D341Med (cell line): ENCODE measurements at regions not wholly inside any gene's neighbourhood (a gene's known extent, or its start where the extent isn't known, plus 50 kb on each side); places are given as distances from the start of the nearest gene placed in this dataset.
"Not testable (repeated sequence)": the region's sequence is repeated elsewhere in the genome, so short reads cannot be mapped to it uniquely, and the experiment has no call there.

Experiments used
- DNase-seq: peaks from one replicate; pipeline ENCODE4 v3.0.0; 2012; ENCODE audit warnings: low spot score

- DNase-seq: no peak
Measured at GRCh38 chr1:98575955-98576354, 85.6 kb upstream of the SNX7 start.

GRCh38 chr1:98565951-98566350 is 95.6 kb upstream of the SNX7 start:
- peak; percentile 22 for DNase-seq

- DNase-seq: no peak
Measured at GRCh38 chr1:98559291-98559690, 102.2 kb upstream of the SNX7 start.

GRCh38 chr1:98557895-98558294 is 103.6 kb upstream of the SNX7 start:
- DNase-seq: no peak

GRCh38 chr1:98556521-98557158 is 104.9 kb upstream of the SNX7 start:
- DNase-seq: peak; percentile 28

- no peak for DNase-seq
Measured at GRCh38 chr1:98555814-98556213, 105.7 kb upstream of the SNX7 start.

GRCh38 chr1:98552576-98553074 is 108.9 kb upstream of the SNX7 start:
- DNase-seq: not testable (repeated sequence)

GRCh38 chr1:98550076-98550475 is 111.4 kb upstream of the SNX7 start:
- DNase-seq: no peak

GRCh38 chr1:98546319-98546718 is 115.2 kb upstream of the SNX7 start:
- DNase-seq: no peak

- no peak for DNase-seq
Measured at GRCh38 chr1:98538106-98538505, 123.4 kb upstream of the SNX7 start.

GRCh38 chr1:98523256-98523655 is 138.3 kb upstream of the SNX7 start:
- no peak for DNase-seq

GRCh38 chr1:98516306-98516705 is 145.2 kb upstream of the SNX7 start:
- DNase-seq: no peak

GRCh38 chr1:98515744-98516143 is 145.8 kb upstream of the SNX7 start:
- no peak for DNase-seq

GRCh38 chr1:98512216-98512615 is 149.3 kb upstream of the SNX7 start:
- not testable (repeated sequence) for DNase-seq

GRCh38 chr1:98503771-98504170 is 157.8 kb upstream of the SNX7 start:
- no peak for DNase-seq

GRCh38 chr1:98502937-98503336 is 158.6 kb upstream of the SNX7 start:
- DNase-seq: no peak

GRCh38 chr1:98500324-98500723 is 161.2 kb upstream of the SNX7 start:
- DNase-seq: no peak

- no peak for DNase-seq
Measured at GRCh38 chr1:98498651-98499050, 162.9 kb upstream of the SNX7 start.

- DNase-seq: no peak
Measured at GRCh38 chr1:98497497-98497896, 164.0 kb upstream of the SNX7 start.

GRCh38 chr1:98496256-98496995 is 165.1 kb upstream of the SNX7 start:
- DNase-seq: no peak

- no peak for DNase-seq
Measured at GRCh38 chr1:98493469-98493868, 168.1 kb upstream of the SNX7 start.

GRCh38 chr1:98490099-98490498 is 171.4 kb upstream of the SNX7 start:
- DNase-seq: no peak

- no peak for DNase-seq
Measured at GRCh38 chr1:98487620-98488019, 173.9 kb upstream of the SNX7 start.

- DNase-seq: peak; percentile 15
Measured at GRCh38 chr1:98482611-98483010, 178.9 kb upstream of the SNX7 start.
